K562 (cell line): ENCODE measurements at regions not wholly inside any gene's neighbourhood (a gene's known extent, or its start where the extent isn't known, plus 50 kb on each side); places are given as distances from the start of the nearest gene placed in this dataset.

Source experiments
- ATAC-seq: fragments of 200-7000 bp; cut with Tn5 transposase; 3 replicates; pipeline ENCODE4 v1.9.1; 2020; ENCODE audit warnings: moderate library complexity
- BruUV-seq: library from RNA; stranded (reverse); fragments of 400-500 nt; replicated peaks from 2 replicates; lab custom pipeline; 2021; lab: Mats Ljungman, UMichigan
- CTCF ChIA-PET: fragments of 300-600 bp; formaldehyde crosslinking; extraction: SDS; loops from one replicate; lab custom pipeline; 2021; ENCODE audit warnings: low intra/inter-chr PET ratio; lab: Yijun Ruan, JAX
- POLR2A ChIA-PET: fragments of 300-600, 350-650 bp; sonication (Branson Sonifier 250); formaldehyde crosslinking; extraction: SDS; loops from one replicate; lab custom pipeline; 2021; ENCODE audit warnings: antibody characterized with exemption, inconsistent platforms; lab: Yijun Ruan, JAX
- DNase-seq, 4 experiments: peaks; one replicate each; pipeline versions ENCODE4 v3.0.0 to v3.0.0-alpha.2; 2011 to 2018; ENCODE audit warnings: low spot score in 3 of 4, mixed read lengths in 3 of 4; ENCODE audit errors: extremely low read depth in 1 of 4
- FAIRE-seq: peaks from 2 replicates; lab custom pipeline; 2011; peaks lifted over from hg19 to GRCh38; lab: Jason Lieb, UNC
- H2AFZ ChIP-seq: 2 replicates; pipeline ENCODE4 v1.6.0; 2011; ENCODE audit warnings: low read depth, low read length, control low read depth, inconsistent platforms
- H3K27ac ChIP-seq: fragments of 200-600 bp; 3 replicates; pipeline ENCODE4 v1.8.0; 2011; ENCODE audit warnings: low read depth, mild to moderate bottlenecking, control low read depth, inconsistent platforms, low read length, moderate library complexity, mixed read lengths; ENCODE audit errors: extremely low read depth
- H3K27me3 ChIP-seq, 2 experiments: fragments of 300-600 bp in 1 of 2; 2 replicates in 1 of 2; 3 replicates in 1 of 2; pipeline versions ENCODE4 v1.6.0 to v1.8.0; 2011; ENCODE audit warnings: inconsistent platforms in 2 of 2, low read length in 2 of 2, mild to moderate bottlenecking in 1 of 2, mixed read lengths in 1 of 2, moderate library complexity in 1 of 2; ENCODE audit not compliant: control insufficient read depth in 2 of 2, insufficient read depth in 2 of 2
- H3K36me3 ChIP-seq: fragments of 300-600 bp; 3 replicates; pipeline ENCODE4 v1.8.0; 2011; ENCODE audit warnings: mild to moderate bottlenecking, low read length, inconsistent platforms; ENCODE audit not compliant: control insufficient read depth, insufficient read depth
- H3K4me1 ChIP-seq, 2 experiments: fragments of 200-600 bp in 1 of 2; replicated peaks in 1 of 2; 2 replicates in 1 of 2; 3 replicates in 1 of 2; pipeline versions ENCODE4 v1.5.1 to v1.8.0; 2011; ENCODE audit warnings: inconsistent platforms in 2 of 2, low read length in 2 of 2, mild to moderate bottlenecking in 1 of 2, mixed read lengths in 1 of 2, moderate library complexity in 1 of 2; ENCODE audit not compliant: control insufficient read depth in 2 of 2, insufficient read depth in 2 of 2
- H3K4me2 ChIP-seq: 2 replicates; pipeline ENCODE4 v1.6.1; 2011; ENCODE audit warnings: low read length, control low read depth, inconsistent platforms, mixed read lengths; ENCODE audit not compliant: insufficient read depth
- H3K4me3 ChIP-seq: fragments of 200-600 bp; sonication (generic), shearing (Covaris generic); 2 replicates; pipeline ENCODE4 v1.5.1; 2016; ENCODE audit warnings: control low read depth, inconsistent platforms
- H3K79me2 ChIP-seq: fragments of 200-600 bp; 3 replicates; pipeline ENCODE4 v1.8.0; 2011; ENCODE audit warnings: low read length, inconsistent platforms; ENCODE audit not compliant: control insufficient read depth, insufficient read depth
- H3K9ac ChIP-seq, 2 experiments: 2 replicates each; pipeline versions ENCODE4 v1.6.0 to v1.6.1; 2011; ENCODE audit warnings: low read depth in 2 of 2, low read length in 2 of 2, control low read depth in 1 of 2, inconsistent platforms in 1 of 2, mild to moderate bottlenecking in 1 of 2, mixed read lengths in 1 of 2; ENCODE audit not compliant: insufficient read depth in 1 of 2
- H3K9me1 ChIP-seq: one replicate; pipeline ENCODE4 v1.6.0; 2011; ENCODE audit warnings: inconsistent platforms, mild to moderate bottlenecking, low read length, moderate library complexity; ENCODE audit not compliant: control insufficient read depth, insufficient read depth
- H3K9me3 ChIP-seq: replicated peaks from 2 replicates; pipeline ENCODE4 v1.5.1; 2011; ENCODE audit warnings: low read depth, low read length, inconsistent platforms; ENCODE audit not compliant: control insufficient read depth, insufficient read depth
- H4K20me1 ChIP-seq: replicated peaks from 2 replicates; pipeline ENCODE4 v1.6.1; 2011; ENCODE audit warnings: low read length, inconsistent platforms, mixed read lengths; ENCODE audit not compliant: control insufficient read depth, insufficient read depth
- ARHGAP35 ChIP-seq: fragments of 450-650 bp; IDR thresholded peaks from 2 replicates; pipeline ENCODE4 v1.6.1; 2018; ENCODE audit not compliant: partially characterized antibody
- CCNT2 ChIP-seq: IDR thresholded peaks from 2 replicates; pipeline ENCODE4 v1.6.1; 2011; ENCODE audit warnings: borderline replicate concordance, low read depth, mild to moderate bottlenecking, moderate library complexity, mixed read lengths, low read length; ENCODE audit not compliant: insufficient read length; ENCODE audit errors: extremely low read depth
- SFPQ ChIP-seq: fragments of 200-400 bp; formaldehyde crosslinking; IDR thresholded peaks from 2 replicates; pipeline ENCODE4 v1.6.1; 2017; ENCODE audit warnings: mild to moderate bottlenecking, low read depth, low read length, moderate library complexity
- ZFP30 ChIP-seq: fragments of 250-450 bp; sonication (Bioruptor Pico); IDR thresholded peaks from 2 replicates; pipeline ENCODE4 v1.8.0; 2022; ENCODE audit warnings: moderate library complexity, mild to moderate bottlenecking, inconsistent platforms, borderline replicate concordance
- ZNF143 ChIP-seq: sonication (generic); formaldehyde crosslinking; IDR thresholded peaks from 2 replicates; pipeline ENCODE4 v1.9.0; 2022; ENCODE audit warnings: mild to moderate bottlenecking, missing genetic modification reagents
- ZNF274 ChIP-seq: IDR thresholded peaks from 2 replicates; pipeline ENCODE4 v1.6.1; 2011; ENCODE audit warnings: low read depth, mild to moderate bottlenecking, low read length, moderate library complexity, borderline replicate concordance
- ZNF431 ChIP-seq: sonication (generic); formaldehyde crosslinking; IDR thresholded peaks from 2 replicates; pipeline ENCODE4 v1.8.0; 2022; ENCODE audit warnings: mild to moderate bottlenecking, missing genetic modification reagents
- WGBS: fragments of 100-300 bp; shearing (Covaris generic); methylation state at CpG from one replicate; pipeline ENCODE4 v1.1.6; 2016; ENCODE audit warnings: low coverage, mixed read lengths; ENCODE audit not compliant: insufficient coverage; ENCODE audit errors: missing lambda C conversion rate; 5-methylcytosine and 5-hydroxymethylcytosine counted together
- in situ Hi-C: fragments of 300-500 bp; cut with MboI; formaldehyde crosslinking; loops from 4 replicates; pipeline ENCODE4 v1.15.0; 2018; ENCODE audit warnings: inconsistent platforms, mixed read lengths
- intact Hi-C: fragments of 100-400 bp; cut with micrococcal nuclease; formaldehyde crosslinking; loops from 2 replicates; pipeline ENCODE4 v1.14.2; 2022
- TF ChIP-seq, protein P1 (sequence below): fragments of 250-450 bp; sonication (Bioruptor Pico); IDR thresholded peaks from 2 replicates; pipeline ENCODE4 v1.4.0; 2020; ENCODE audit warnings: mild to moderate bottlenecking
- TF ChIP-seq, protein P2 (sequence below): fragments of 450-650 bp; formaldehyde crosslinking; IDR thresholded peaks from 2 replicates; pipeline ENCODE4 v1.4.0; 2020; ENCODE audit warnings: mild to moderate bottlenecking, moderate library complexity

DNA sequence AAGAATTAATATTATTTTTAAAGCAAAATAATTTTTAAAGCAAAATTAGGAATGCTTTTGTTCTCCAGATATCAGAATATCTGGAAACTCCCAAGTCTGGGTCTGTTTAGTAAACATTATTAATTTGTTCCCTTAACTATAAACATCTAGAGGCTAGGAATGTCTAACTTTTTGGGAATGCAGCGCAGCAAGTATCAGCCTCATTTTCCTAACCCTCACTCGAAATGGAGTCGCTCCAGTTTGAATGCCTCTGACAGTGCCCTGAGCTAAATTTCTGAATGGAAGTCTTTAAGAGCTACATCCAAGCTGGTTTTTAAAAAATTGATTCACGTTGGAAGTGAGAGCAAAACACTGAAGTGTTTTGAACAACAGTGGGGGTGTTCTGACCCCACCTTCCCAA, 74.4 kb upstream of the WNT7A start:
- Histone ChIP-seq H3K4me1 (no peaks in the 10 kb centered on the region), H3K4me3 (no peak overlapping the region), H2AFZ (no peak overlapping the region), H3K36me3 (no peaks in the 10 kb centered on the region), H3K4me2 (no peak overlapping the region), H3K9me1 (no peaks in the 10 kb centered on the region), H3K9me3 (no peaks in the 10 kb centered on the region), H3K27me3 (peaks cover 5 to 7% of the 10 kb centered on the region in 2 experiments; a peak in 2 of 5 replicates), H3K9ac (no peak overlapping the region), H3K79me2 (no peaks in the 10 kb centered on the region), H4K20me1 (no peaks in the 10 kb centered on the region), H3K27ac (no peak overlapping the region)
- FAIRE-seq (no peak), DNase-seq (no peak), ATAC-seq (no peak)
- intact Hi-C loops, result no loop called here
- in situ Hi-C loops, result no loop called here
- WGBS, result 2% methylated on average over 4 of the region's 4 CpGs
- TF ChIP-seq, protein P1, sequence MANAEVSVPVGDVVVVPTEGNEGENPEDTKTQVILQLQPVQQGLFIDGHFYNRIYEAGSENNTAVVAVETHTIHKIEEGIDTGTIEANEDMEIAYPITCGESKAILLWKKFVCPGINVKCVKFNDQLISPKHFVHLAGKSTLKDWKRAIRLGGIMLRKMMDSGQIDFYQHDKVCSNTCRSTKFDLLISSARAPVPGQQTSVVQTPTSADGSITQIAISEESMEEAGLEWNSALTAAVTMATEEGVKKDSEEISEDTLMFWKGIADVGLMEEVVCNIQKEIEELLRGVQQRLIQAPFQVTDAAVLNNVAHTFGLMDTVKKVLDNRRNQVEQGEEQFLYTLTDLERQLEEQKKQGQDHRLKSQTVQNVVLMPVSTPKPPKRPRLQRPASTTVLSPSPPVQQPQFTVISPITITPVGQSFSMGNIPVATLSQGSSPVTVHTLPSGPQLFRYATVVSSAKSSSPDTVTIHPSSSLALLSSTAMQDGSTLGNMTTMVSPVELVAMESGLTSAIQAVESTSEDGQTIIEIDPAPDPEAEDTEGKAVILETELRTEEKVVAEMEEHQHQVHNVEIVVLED (CRISPR knock-in tag), result no peak
- TF ChIP-seq ZFP30 (CRISPR knock-in tag) (no peak), ZNF274 (no peak), ZNF431 (no peak), ZNF143 (no peak), SFPQ (no peak), ARHGAP35 (no peak), CCNT2 (no peak)
- TF ChIP-seq, protein P2, sequence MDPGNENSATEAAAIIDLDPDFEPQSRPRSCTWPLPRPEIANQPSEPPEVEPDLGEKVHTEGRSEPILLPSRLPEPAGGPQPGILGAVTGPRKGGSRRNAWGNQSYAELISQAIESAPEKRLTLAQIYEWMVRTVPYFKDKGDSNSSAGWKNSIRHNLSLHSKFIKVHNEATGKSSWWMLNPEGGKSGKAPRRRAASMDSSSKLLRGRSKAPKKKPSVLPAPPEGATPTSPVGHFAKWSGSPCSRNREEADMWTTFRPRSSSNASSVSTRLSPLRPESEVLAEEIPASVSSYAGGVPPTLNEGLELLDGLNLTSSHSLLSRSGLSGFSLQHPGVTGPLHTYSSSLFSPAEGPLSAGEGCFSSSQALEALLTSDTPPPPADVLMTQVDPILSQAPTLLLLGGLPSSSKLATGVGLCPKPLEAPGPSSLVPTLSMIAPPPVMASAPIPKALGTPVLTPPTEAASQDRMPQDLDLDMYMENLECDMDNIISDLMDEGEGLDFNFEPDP (CRISPR knock-in tag), result no peak
- no TSS peak for BruUV-seq
- POLR2A ChIA-PET, result interaction anchor here (0.8 to 1.3 kb wide), 2 partner anchors 10 to 17 kb away, joined by 3 to 6 read pairs; no protein-coding TSS in a partner anchor
- CTCF ChIA-PET, result no interaction called here
